ENCODE measurements at regions not wholly inside any gene's neighbourhood (a gene's known extent, or its start where the extent isn't known, plus 50 kb on each side); places are given as distances from the start of the nearest gene placed in this dataset.

DNA sequence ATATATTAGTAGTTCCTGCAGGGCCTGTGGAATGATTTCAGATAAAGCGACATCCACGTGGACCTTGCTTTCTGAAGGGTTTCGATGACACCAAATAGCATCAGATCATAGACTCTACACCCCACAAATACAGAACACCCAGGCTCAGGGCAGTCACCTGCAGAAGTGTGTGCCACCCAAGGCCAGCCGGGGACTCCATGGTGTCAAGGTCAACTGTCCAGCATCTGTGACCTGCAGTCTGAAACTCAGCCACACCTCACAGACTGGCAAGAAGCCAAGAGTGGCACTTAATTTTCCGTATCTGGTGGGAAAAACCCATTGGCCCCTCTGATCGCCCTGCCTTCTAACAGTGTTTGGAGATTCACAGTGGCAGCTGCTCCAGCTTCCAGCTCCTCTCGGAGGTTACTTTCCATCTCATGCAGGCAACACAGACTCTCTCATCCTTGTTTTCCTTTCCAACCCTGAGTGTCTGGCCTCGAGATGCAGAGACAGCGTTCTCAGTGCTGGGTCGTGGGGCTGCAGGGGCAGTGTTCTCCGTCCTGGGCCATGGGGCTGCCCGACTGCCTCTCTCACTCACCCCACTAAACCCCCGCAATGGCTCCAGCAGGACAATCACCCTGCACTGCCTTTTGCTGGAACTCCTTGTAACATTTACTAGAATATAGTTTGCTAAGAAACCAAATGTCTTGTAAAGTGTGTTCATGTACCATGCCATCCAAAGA is 221.9 kb downstream of the IRX2 start:
- H3K4me3 ChIP-seq (replicated peaks; ENCODE audit: low read depth, low read length): no peak overlapping the region
- no peak for DNase-seq (ENCODE audit: extremely low read depth, low read depth)
- TF ChIP-seq, protein P1, sequence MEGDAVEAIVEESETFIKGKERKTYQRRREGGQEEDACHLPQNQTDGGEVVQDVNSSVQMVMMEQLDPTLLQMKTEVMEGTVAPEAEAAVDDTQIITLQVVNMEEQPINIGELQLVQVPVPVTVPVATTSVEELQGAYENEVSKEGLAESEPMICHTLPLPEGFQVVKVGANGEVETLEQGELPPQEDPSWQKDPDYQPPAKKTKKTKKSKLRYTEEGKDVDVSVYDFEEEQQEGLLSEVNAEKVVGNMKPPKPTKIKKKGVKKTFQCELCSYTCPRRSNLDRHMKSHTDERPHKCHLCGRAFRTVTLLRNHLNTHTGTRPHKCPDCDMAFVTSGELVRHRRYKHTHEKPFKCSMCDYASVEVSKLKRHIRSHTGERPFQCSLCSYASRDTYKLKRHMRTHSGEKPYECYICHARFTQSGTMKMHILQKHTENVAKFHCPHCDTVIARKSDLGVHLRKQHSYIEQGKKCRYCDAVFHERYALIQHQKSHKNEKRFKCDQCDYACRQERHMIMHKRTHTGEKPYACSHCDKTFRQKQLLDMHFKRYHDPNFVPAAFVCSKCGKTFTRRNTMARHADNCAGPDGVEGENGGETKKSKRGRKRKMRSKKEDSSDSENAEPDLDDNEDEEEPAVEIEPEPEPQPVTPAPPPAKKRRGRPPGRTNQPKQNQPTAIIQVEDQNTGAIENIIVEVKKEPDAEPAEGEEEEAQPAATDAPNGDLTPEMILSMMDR (IDR thresholded peaks at IDR 0.05; ENCODE audit: low read depth, low read length, missing control alignments): no peak

DNA sequence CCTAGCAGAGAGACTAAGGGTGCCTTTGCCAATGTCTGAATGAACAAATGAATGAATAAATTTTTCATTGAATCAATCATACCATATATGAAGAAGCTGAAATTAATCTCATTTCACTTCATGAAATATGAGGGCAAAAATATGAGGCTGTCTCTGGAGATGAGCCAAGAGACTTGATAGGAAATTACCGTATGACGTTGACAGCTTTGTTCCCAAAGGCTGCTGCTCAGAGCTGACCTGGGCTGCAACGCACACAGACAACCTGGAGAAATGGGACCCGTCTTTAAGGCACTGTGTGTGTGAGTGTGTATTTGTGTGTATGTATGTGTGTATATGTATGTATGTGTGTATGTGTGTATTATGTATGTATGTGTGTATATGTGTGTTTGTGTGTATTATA is 226.1 kb downstream of the IRX2 start:
- TF ChIP-seq, protein P1 (IDR thresholded peaks at IDR 0.05; ENCODE audit: low read depth, low read length, missing control alignments): no peak
- H3K4me3 ChIP-seq (replicated peaks; ENCODE audit: low read depth, low read length): no peak overlapping the region
- no peak for DNase-seq (ENCODE audit: extremely low read depth, low read depth)

DNA sequence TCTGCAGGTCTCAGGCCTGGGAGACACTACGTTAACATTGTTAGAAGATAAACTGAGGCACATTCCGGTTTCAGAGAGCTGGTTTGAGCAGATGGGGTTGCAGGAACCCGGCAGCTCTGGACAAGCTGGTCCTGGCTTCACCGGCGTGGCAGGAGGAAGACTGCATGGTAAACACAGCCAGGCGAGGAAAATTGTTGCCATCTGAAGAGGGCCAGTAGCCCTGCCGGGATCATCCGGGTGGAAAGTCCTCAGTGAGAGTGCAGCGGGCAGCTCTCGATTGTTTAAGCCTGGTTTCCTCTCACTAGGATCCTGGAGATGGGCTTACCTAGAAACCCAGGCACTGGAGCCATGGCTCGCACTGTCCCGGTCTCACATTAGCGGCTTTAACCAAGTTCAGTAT is 226.9 kb downstream of the IRX2 start:
- no peak for DNase-seq (ENCODE audit: extremely low read depth, low read depth)
- no peak overlapping the region for H3K4me3 ChIP-seq (replicated peaks; ENCODE audit: low read depth, low read length)
- TF ChIP-seq, protein P1 (IDR thresholded peaks at IDR 0.05; ENCODE audit: low read depth, low read length, missing control alignments): no peak

DNA sequence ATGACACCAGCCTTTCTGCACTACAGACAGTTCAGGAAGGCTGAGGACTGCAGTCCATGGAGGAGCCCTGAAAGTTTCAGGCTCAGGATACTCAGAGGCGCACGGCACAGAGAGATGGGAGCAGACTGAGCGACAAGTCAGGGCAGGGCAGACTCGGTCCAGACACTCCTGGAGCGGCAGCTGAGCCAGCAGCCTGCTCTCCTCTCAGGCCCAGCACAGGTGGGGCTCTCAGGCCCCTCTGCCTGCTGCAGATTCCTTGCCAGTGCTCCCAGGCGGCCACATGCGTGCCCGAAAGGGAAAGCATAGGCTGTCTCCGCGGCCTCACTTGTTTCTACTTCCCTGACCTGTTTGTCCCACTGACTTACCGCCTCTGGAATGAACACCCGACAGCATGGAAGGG is 228.3 kb downstream of the IRX2 start:
- TF ChIP-seq, protein P1 (IDR thresholded peaks at IDR 0.05; ENCODE audit: low read depth, low read length, missing control alignments): no peak
- no peak for DNase-seq (ENCODE audit: extremely low read depth, low read depth)
- no peak overlapping the region for H3K4me3 ChIP-seq (replicated peaks; ENCODE audit: low read depth, low read length)

DNA sequence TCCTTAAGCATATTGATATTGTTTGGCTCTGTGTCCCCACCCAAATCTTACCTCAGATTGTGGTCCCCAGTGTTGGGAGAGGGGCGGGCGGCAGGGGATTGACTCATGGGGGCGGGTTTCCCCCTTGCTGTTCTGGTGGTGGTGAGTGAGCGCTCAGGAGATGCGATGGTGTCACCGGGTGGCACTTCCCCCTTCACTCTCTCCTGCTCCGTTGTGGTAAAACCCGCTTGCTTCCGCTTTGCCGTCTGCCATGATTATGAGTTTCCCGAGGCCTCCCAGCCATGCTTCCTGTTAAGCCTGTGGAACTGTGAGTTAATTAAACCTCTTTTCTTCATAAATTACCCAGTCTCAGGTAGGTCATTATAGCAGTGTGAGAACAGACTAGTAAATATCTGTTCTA is 229.1 kb downstream of the IRX2 start:
- no peak for DNase-seq (ENCODE audit: extremely low read depth, low read depth)
- H3K4me3 ChIP-seq (replicated peaks; ENCODE audit: low read depth, low read length): no peak overlapping the region
- TF ChIP-seq, protein P1 (IDR thresholded peaks at IDR 0.05; ENCODE audit: low read depth, low read length, missing control alignments): no peak

DNA sequence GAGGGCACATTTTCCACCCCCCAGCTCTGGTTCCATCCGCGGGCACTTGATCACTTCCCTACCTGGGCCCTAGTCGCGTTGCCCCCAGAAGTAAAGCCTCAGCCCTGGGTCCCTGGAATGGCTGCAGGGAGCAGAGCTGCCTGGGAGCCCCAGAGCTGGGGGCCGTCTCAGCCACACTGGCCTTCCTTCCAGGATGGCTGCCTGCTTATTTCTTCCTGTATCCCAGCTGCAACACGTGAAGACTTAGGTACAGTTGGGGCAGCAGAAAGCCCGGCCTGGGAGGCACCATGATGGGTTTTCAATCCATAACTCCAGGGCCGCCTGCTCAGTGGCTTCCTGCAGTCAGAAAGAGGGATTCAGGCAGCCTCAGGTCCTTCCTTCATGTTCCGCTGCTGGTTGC is 232.3 kb downstream of the IRX2 start:
- H3K4me3 ChIP-seq (replicated peaks; ENCODE audit: low read depth, low read length): no peak overlapping the region
- no peak for DNase-seq (ENCODE audit: extremely low read depth, low read depth)
- TF ChIP-seq, protein P1 (IDR thresholded peaks at IDR 0.05; ENCODE audit: low read depth, low read length, missing control alignments): no peak

DNA sequence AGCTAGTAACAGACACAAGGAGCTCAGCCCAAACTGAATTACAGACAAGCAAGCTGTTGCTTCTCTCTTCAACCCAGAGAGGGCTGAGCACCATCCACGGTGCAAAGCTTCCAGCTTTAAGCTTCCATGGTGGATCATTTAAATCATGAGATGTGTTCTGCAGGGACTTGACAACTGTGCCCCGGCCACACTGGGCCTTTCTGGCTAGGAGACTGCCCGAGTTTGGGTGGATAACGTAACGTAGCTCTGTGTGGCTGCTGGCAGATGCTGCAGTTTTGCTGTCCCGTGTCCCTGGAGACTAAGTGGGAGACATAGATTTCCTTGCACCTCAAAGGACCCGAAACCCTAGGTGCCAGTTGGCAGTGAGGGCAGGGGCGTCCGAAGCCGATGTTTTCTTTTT is 234.0 kb downstream of the IRX2 start:
- H3K4me3 ChIP-seq (replicated peaks; ENCODE audit: low read depth, low read length): no peak overlapping the region
- DNase-seq (ENCODE audit: extremely low read depth, low read depth): no peak
- TF ChIP-seq, protein P1 (IDR thresholded peaks at IDR 0.05; ENCODE audit: low read depth, low read length, missing control alignments): no peak
